GM18909 (cell line): ENCODE measurements at regions not wholly inside any gene's neighbourhood (a gene's known extent, or its start where the extent isn't known, plus 50 kb on each side); places are given as distances from the start of the nearest gene placed in this dataset.
A peak's percentile ranks its signal among the peaks of the same experiment; 100 is the strongest.

Experiments used
- ATAC-seq: cut with Tn5 transposase; IDR thresholded peaks from one replicate; pipeline ENCODE4 v1.9.1; 2021; ENCODE audit warnings: mild to moderate bottlenecking; ENCODE audit not compliant: unreplicated experiment, poor library complexity

- no peak for ATAC-seq
These were observed 106.7 kb upstream of the SLC28A3 start for GRCh38 chr9:84447305-84447704.

- ATAC-seq: no peak
These were observed 109.5 kb upstream of the SLC28A3 start for GRCh38 chr9:84450029-84450428.

GRCh38 chr9:84456527-84456926, 116.0 kb upstream of the SLC28A3 start:
- ATAC-seq: no peak

GRCh38 chr9:84460695-84461094, 120.1 kb upstream of the SLC28A3 start:
- ATAC-seq: no peak

GRCh38 chr9:84463272-84463671, 122.7 kb upstream of the SLC28A3 start:
- ATAC-seq: no peak

GRCh38 chr9:84466580-84467285, 126.2 kb upstream of the SLC28A3 start:
- ATAC-seq: no peak

- no peak for ATAC-seq
These were observed 131.3 kb upstream of the SLC28A3 start for GRCh38 chr9:84471816-84472215.

- no peak for ATAC-seq
These were observed 138.4 kb upstream of the SLC28A3 start for GRCh38 chr9:84478996-84479395.

GRCh38 chr9:84480071-84480470, 139.5 kb upstream of the SLC28A3 start:
- no peak for ATAC-seq

GRCh38 chr9:84481231-84481630, 140.7 kb upstream of the SLC28A3 start:
- ATAC-seq: no peak

GRCh38 chr9:84481636-84482218, 141.2 kb upstream of the SLC28A3 start:
- ATAC-seq: no peak

GRCh38 chr9:84482607-84483006, 142.0 kb upstream of the SLC28A3 start:
- no peak for ATAC-seq

GRCh38 chr9:84484172-84484571, 143.6 kb upstream of the SLC28A3 start:
- ATAC-seq: no peak

- no peak for ATAC-seq
These were observed 145.0 kb upstream of the SLC28A3 start for GRCh38 chr9:84485539-84485938.

- ATAC-seq: no peak
These were observed 146.1 kb upstream of the SLC28A3 start for GRCh38 chr9:84486663-84487062.

- no peak for ATAC-seq
These were observed 149.8 kb upstream of the SLC28A3 start for GRCh38 chr9:84490206-84490841.

GRCh38 chr9:84490842-84491325, 150.3 kb upstream of the SLC28A3 start:
- ATAC-seq: no peak

GRCh38 chr9:84492366-84493159, 152.0 kb upstream of the SLC28A3 start:
- no peak for ATAC-seq

- no peak for ATAC-seq
These were observed 152.9 kb upstream of the SLC28A3 start for GRCh38 chr9:84493284-84493947.

- peak; percentile 99 for ATAC-seq
These were observed 159.5 kb upstream of the SLC28A3 start for GRCh38 chr9:84499969-84500582.
